IPS-20b (cell line): ENCODE measurements at regions not wholly inside any gene's neighbourhood (a gene's known extent, or its start where the extent isn't known, plus 50 kb on each side); places are given as distances from the start of the nearest gene placed in this dataset.
"Not testable (repeated sequence)": the region's sequence is repeated elsewhere in the genome, so short reads cannot be mapped to it uniquely, and the experiment has no call there.

Experiments
- H3K27ac ChIP-seq: one replicate; pipeline ENCODE4 v1.5.1; 2013; ENCODE audit warnings: low read length
- H3K27me3 ChIP-seq: 2 replicates; pipeline ENCODE4 v1.6.1; 2013; ENCODE audit warnings: mild to moderate bottlenecking, low read length, inconsistent platforms; ENCODE audit not compliant: insufficient read depth
- H3K36me3 ChIP-seq: 2 replicates; pipeline ENCODE4 v1.6.1; 2013; ENCODE audit warnings: low read depth, mild to moderate bottlenecking, inconsistent platforms, low read length, moderate library complexity; ENCODE audit not compliant: insufficient read depth
- H3K4me1 ChIP-seq: 2 replicates; pipeline ENCODE4 v1.6.1; 2013; ENCODE audit warnings: mild to moderate bottlenecking, control low read depth, inconsistent platforms, low read length, moderate library complexity; ENCODE audit not compliant: insufficient read depth
- H3K4me3 ChIP-seq: 2 replicates; pipeline ENCODE4 v1.5.1; 2013; ENCODE audit warnings: mild to moderate bottlenecking, low read length, inconsistent platforms
- H3K9ac ChIP-seq: 2 replicates; pipeline ENCODE4 v1.6.1; 2013; ENCODE audit warnings: low read depth, mild to moderate bottlenecking, inconsistent platforms, low read length, moderate library complexity
- H3K9me3 ChIP-seq: 2 replicates; pipeline ENCODE4 v1.6.1; 2013; ENCODE audit warnings: mild to moderate bottlenecking, low read depth, low read length, inconsistent platforms; ENCODE audit not compliant: insufficient read depth

GRCh38 chr7:13631207-13632049 lies 358.0 kb downstream of the ETV1 start:
- not testable (repeated sequence) for H3K4me1 ChIP-seq, H3K27ac ChIP-seq, H3K9me3 ChIP-seq

GRCh38 chr7:13633857-13634256 lies 355.6 kb downstream of the ETV1 start:
- H3K36me3 ChIP-seq: no peaks in the 10 kb centered on the region
- H3K27me3 ChIP-seq: no peaks in the 10 kb centered on the region

More at GRCh38 chr7:13631207-13632049, 358.0 kb downstream of the ETV1 start:
- H3K36me3 ChIP-seq, H3K27me3 ChIP-seq, H3K9ac ChIP-seq, H3K4me3 ChIP-seq: not testable (repeated sequence)

GRCh38 chr7:13639396-13639795 lies 350.1 kb downstream of the ETV1 start:
- no peak overlapping the region for H3K9ac ChIP-seq

More at GRCh38 chr7:13633857-13634256, 355.6 kb downstream of the ETV1 start:
- no peak overlapping the region for H3K27ac ChIP-seq
- H3K4me3 ChIP-seq: no peak overlapping the region
- H3K9me3 ChIP-seq: no peaks in the 10 kb centered on the region; the same call in 1 of the 2 replicates
- no peaks in the 10 kb centered on the region for H3K4me1 ChIP-seq
- no peak overlapping the region for H3K9ac ChIP-seq

GRCh38 chr7:13641714-13642113 lies 347.8 kb downstream of the ETV1 start:
- Histone ChIP-seq H3K27ac (no peak overlapping the region), H3K9ac (no peak overlapping the region), H3K36me3 (no peaks in the 10 kb centered on the region), H3K9me3 (no peaks in the 10 kb centered on the region), H3K4me1 (no peaks in the 10 kb centered on the region), H3K27me3 (no peaks in the 10 kb centered on the region), H3K4me3 (no peak overlapping the region)

More at GRCh38 chr7:13639396-13639795, 350.1 kb downstream of the ETV1 start:
- Histone ChIP-seq H3K9me3 (no peaks in the 10 kb centered on the region), H3K27me3 (no peaks in the 10 kb centered on the region), H3K36me3 (no peaks in the 10 kb centered on the region), H3K4me3 (no peak overlapping the region), H3K4me1 (no peaks in the 10 kb centered on the region), H3K27ac (no peak overlapping the region)

DNA sequence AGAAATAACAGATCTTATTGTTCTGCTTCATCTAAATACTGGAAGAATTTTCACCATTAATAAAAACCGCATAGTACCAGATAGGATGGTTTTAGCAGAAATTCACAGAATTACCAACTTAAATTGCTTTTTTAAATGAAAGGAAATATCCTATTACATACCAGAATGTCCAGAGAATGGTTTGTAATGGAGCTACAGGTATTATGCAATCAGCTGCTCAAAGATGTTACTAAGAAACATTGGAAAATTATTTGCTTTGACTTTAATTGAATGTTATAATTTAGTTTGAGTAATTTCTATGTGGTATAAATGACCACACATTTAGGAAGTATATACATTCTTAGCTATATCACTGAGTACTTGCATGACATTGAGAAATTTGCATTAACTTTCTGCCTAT lies 338.3 kb downstream of the ETV1 start:
- H3K36me3 ChIP-seq: no peaks in the 10 kb centered on the region
- no peaks in the 10 kb centered on the region for H3K9me3 ChIP-seq
- no peak overlapping the region for H3K4me3 ChIP-seq
- no peak overlapping the region for H3K27ac ChIP-seq
- H3K4me1 ChIP-seq: peaks cover 4% of the 10 kb centered on the region; the same call in 1 of the 2 replicates
- no peaks in the 10 kb centered on the region for H3K27me3 ChIP-seq
- H3K9ac ChIP-seq: no peak overlapping the region

- H3K9me3 ChIP-seq: 0 out of 2 replicates have a peak, but pooled peaks cover 5% of the 10 kb centered on the region
- no peaks in the 10 kb centered on the region for H3K4me1 ChIP-seq
- H3K9ac ChIP-seq: no peak overlapping the region
- H3K27ac ChIP-seq: no peak overlapping the region
- H3K36me3 ChIP-seq: no peaks in the 10 kb centered on the region
- H3K27me3 ChIP-seq: no peaks in the 10 kb centered on the region
- no peak overlapping the region for H3K4me3 ChIP-seq
Observed at GRCh38 chr7:13656330-13656729, 333.1 kb downstream of the ETV1 start.

DNA sequence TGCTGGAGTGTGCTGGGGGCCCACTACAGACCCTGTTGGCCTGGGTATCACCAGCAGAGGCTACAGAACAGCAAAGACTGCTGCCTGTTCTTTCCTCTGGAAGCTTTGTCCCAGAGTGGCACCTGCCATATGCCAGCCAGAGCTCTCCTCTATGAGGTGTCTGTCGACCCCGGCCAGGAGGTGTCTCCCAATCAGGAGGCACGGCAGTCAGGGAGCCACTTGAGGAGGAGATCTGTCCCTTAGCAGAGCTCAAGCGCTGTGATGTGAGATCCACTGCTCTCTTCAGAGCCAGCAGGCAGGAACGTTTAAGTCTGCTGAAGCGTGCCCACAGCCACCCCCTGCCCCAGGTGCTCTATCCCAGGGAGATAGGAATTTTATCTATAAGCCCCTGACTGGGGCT lies 316.2 kb downstream of the ETV1 start:
- Histone ChIP-seq H3K27ac (no peak overlapping the region), H3K4me1 (no peaks in the 10 kb centered on the region), H3K4me3 (no peak overlapping the region), H3K36me3 (no peaks in the 10 kb centered on the region), H3K9me3 (no peaks in the 10 kb centered on the region), H3K27me3 (no peaks in the 10 kb centered on the region), H3K9ac (no peak overlapping the region)

DNA sequence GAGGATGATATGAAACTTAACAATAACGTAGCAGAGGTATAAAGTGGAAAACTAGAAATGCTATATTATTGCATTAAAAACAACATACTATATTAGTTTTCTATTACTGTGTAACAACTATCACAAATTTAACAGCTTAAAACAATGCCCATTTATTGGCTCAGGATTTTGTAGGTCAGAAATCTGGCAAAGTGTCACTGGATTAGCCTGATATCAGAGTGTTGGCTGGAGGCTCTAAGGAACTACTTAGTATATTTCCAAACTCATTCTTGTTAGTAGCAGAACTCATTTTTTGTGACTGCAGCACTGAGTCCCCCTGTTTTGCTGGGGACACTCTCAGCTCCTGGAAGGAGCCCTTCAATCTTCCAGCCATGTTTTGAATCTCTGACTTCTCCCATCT lies 306.8 kb downstream of the ETV1 start:
- H3K9ac ChIP-seq: no peak overlapping the region
- no peak overlapping the region for H3K27ac ChIP-seq
- no peak overlapping the region for H3K4me3 ChIP-seq
- no peaks in the 10 kb centered on the region for H3K36me3 ChIP-seq
- H3K27me3 ChIP-seq: no peaks in the 10 kb centered on the region
- H3K9me3 ChIP-seq: no peaks in the 10 kb centered on the region
- no peaks in the 10 kb centered on the region for H3K4me1 ChIP-seq

DNA sequence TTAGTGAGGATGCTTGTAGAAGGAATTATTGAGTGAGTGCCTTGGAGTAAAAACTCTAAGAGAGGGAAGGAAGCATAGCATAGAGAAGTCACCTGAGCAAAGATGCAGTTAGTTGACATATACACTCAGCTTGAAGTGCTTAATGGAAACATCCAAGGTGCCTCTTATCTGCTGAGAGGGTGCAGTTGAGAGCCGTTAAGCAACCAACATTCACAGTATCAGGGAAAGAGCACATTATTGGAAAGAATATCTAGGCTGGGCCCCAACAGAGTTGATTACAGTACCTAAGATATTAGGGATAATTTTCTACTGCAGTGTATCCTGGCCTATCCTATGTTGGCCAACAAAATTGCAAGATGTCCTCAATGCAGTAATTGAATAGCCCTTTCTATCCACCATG lies 302.0 kb downstream of the ETV1 start:
- Histone ChIP-seq H3K4me3 (no peak overlapping the region), H3K9me3 (no peaks in the 10 kb centered on the region), H3K27ac (no peak overlapping the region), H3K36me3 (no peaks in the 10 kb centered on the region), H3K4me1 (no peaks in the 10 kb centered on the region), H3K9ac (no peak overlapping the region), H3K27me3 (no peaks in the 10 kb centered on the region)

DNA sequence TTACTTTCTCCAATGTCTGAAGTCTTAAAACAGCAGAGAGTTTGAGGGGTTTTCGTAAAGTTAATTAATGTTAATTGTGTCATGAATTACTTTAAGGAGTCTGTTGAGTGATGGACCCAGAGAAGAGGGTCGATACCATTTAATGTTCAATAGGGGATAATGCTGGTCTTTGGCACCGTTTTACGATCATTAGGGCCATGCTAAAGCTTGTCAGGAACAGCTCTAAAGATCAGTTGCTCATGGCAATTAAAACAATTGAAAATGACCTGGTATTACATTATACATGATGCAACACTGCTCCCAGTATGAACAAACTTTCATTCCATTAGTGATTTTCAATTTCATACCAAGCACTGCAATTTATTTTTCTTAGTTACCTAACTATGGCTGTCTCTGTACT lies 296.9 kb downstream of the ETV1 start:
- H3K4me3 ChIP-seq: no peak overlapping the region
- H3K27ac ChIP-seq: no peak overlapping the region
- no peak overlapping the region for H3K9ac ChIP-seq
- no peaks in the 10 kb centered on the region for H3K9me3 ChIP-seq
- no peaks in the 10 kb centered on the region for H3K4me1 ChIP-seq
- no peaks in the 10 kb centered on the region for H3K36me3 ChIP-seq
- H3K27me3 ChIP-seq: no peaks in the 10 kb centered on the region

GRCh38 chr7:13702251-13702650 lies 287.2 kb downstream of the ETV1 start:
- H3K4me1 ChIP-seq: peaks cover 3% of the 10 kb centered on the region; the same call in 1 of the 2 replicates
- H3K27me3 ChIP-seq: no peaks in the 10 kb centered on the region
- H3K9me3 ChIP-seq: no peaks in the 10 kb centered on the region
- H3K4me3 ChIP-seq: no peak overlapping the region
- no peak overlapping the region for H3K9ac ChIP-seq
- no peaks in the 10 kb centered on the region for H3K36me3 ChIP-seq
- H3K27ac ChIP-seq: no peak overlapping the region

GRCh38 chr7:13708670-13709069 lies 280.8 kb downstream of the ETV1 start:
- no peak overlapping the region for H3K27ac ChIP-seq
- H3K27me3 ChIP-seq: no peaks in the 10 kb centered on the region
- no peaks in the 10 kb centered on the region for H3K4me1 ChIP-seq
- H3K9ac ChIP-seq: no peak overlapping the region
- H3K9me3 ChIP-seq: no peaks in the 10 kb centered on the region
- no peak overlapping the region for H3K4me3 ChIP-seq
- H3K36me3 ChIP-seq: no peaks in the 10 kb centered on the region
